Stimulated activated naive B cell treated with anti-CD40 and anti-IgM and Interleukin-4, amounts not matched to agents 10 μg/mL and 1 μg/mL and 100 μg/mL, for 72 hours (primary cell): ENCODE measurements at regions not wholly inside any gene's neighbourhood (a gene's known extent, or its start where the extent isn't known, plus 50 kb on each side); places are given as distances from the start of the nearest gene placed in this dataset.
"Not testable (repeated sequence)": the region's sequence is repeated elsewhere in the genome, so short reads cannot be mapped to it uniquely, and the experiment has no call there.

Experiments
- ATAC-seq, 2 donors: fragments of 150-1000 bp; cut with Tn5 transposase; replicated peaks; 2 replicates each; pipeline ENCODE4 v1.10.0; 2021; ENCODE audit warnings: moderate library complexity in 1 of 2
- DNase-seq: peaks from one replicate; pipeline ENCODE4 v3.0.0; 2021
- H3K27ac Mint-ChIP-seq: one replicate; pipeline ENCODE4 v1.8.0; 2022; ENCODE audit warnings: mild to moderate bottlenecking, mixed read lengths
- H3K27me3 Mint-ChIP-seq, 2 donors: one replicate each; pipeline ENCODE4 v1.8.0; 2022; ENCODE audit warnings: mixed read lengths in 2 of 2
- H3K36me3 Mint-ChIP-seq, 2 donors: one replicate each; pipeline ENCODE4 v1.8.0; 2022; ENCODE audit warnings: mixed read lengths in 2 of 2, mild to moderate bottlenecking in 1 of 2
- H3K4me1 Mint-ChIP-seq, 2 donors: one replicate each; pipeline ENCODE4 v1.8.0; 2022; ENCODE audit warnings: mixed read lengths in 2 of 2, mild to moderate bottlenecking in 1 of 2
- H3K4me3 Mint-ChIP-seq, 2 donors: one replicate each; pipeline ENCODE4 v1.8.0; 2022; ENCODE audit warnings: mild to moderate bottlenecking in 2 of 2, mixed read lengths in 2 of 2, moderate library complexity in 1 of 2
- H3K9me3 Mint-ChIP-seq, 2 donors: one replicate each; pipeline ENCODE4 v1.8.0; 2022; ENCODE audit warnings: mixed read lengths in 2 of 2, mild to moderate bottlenecking in 1 of 2

GRCh38 chrX:128000033-128000432 lies 52.2 kb downstream of the ACTRT1 start:
- not testable (repeated sequence) for H3K27me3 Mint-ChIP-seq, H3K4me3 Mint-ChIP-seq, H3K36me3 Mint-ChIP-seq, H3K27ac Mint-ChIP-seq, H3K9me3 Mint-ChIP-seq, DNase-seq, ATAC-seq, H3K4me1 Mint-ChIP-seq

GRCh38 chrX:127963696-127964095 lies 88.5 kb downstream of the ACTRT1 start:
- H3K4me1 Mint-ChIP-seq = no peaks in the 10 kb centered on the region
- peaks cover 5 to 6% of the 10 kb centered on the region in 2 donors for H3K9me3 Mint-ChIP-seq
- H3K27ac Mint-ChIP-seq = no peak overlapping the region
- DNase-seq = no peak
- no peaks in the 10 kb centered on the region for H3K27me3 Mint-ChIP-seq
- ATAC-seq = no peak
- H3K4me3 Mint-ChIP-seq = no peak overlapping the region
- no peaks in the 10 kb centered on the region for H3K36me3 Mint-ChIP-seq

- ATAC-seq (no peak), DNase-seq (no peak)
- no peak overlapping the region for H3K27ac Mint-ChIP-seq
- no peaks in the 10 kb centered on the region for H3K4me1 Mint-ChIP-seq
- H3K27me3 Mint-ChIP-seq = no peaks in the 10 kb centered on the region
- no peaks in the 10 kb centered on the region for H3K9me3 Mint-ChIP-seq
- H3K4me3 Mint-ChIP-seq = no peak overlapping the region
- H3K36me3 Mint-ChIP-seq = no peaks in the 10 kb centered on the region
Observed at GRCh38 chrX:127947450-127947849, 104.8 kb downstream of the ACTRT1 start.

- no peak overlapping the region for H3K27ac Mint-ChIP-seq
- H3K4me1 Mint-ChIP-seq = no peaks in the 10 kb centered on the region
- no peaks in the 10 kb centered on the region for H3K36me3 Mint-ChIP-seq
- no peak for ATAC-seq
- no peak overlapping the region for H3K4me3 Mint-ChIP-seq
- H3K27me3 Mint-ChIP-seq = no peaks in the 10 kb centered on the region
- DNase-seq = no peak
- no peaks in the 10 kb centered on the region for H3K9me3 Mint-ChIP-seq
Observed at GRCh38 chrX:127943571-127943970, 108.6 kb downstream of the ACTRT1 start.

GRCh38 chrX:127908384-127908783 lies 143.8 kb downstream of the ACTRT1 start:
- Mint-ChIP-seq H3K36me3 (no peaks in the 10 kb centered on the region), H3K9me3 (peaks cover 3 to 4% of the 10 kb centered on the region in 2 donors)

GRCh38 chrX:127888767-127889166 lies 163.4 kb downstream of the ACTRT1 start:
- Mint-ChIP-seq H3K27ac (no peak overlapping the region), H3K9me3 (peaks cover 2 to 6% of the 10 kb centered on the region in 2 donors), H3K4me3 (no peak overlapping the region), H3K27me3 (no peaks in the 10 kb centered on the region), H3K36me3 (no peaks in the 10 kb centered on the region), H3K4me1 (no peaks in the 10 kb centered on the region)
- DNase-seq (no peak), ATAC-seq (no peak)

More at GRCh38 chrX:127908384-127908783, 143.8 kb downstream of the ACTRT1 start:
- Mint-ChIP-seq H3K4me3 (no peak overlapping the region), H3K4me1 (no peaks in the 10 kb centered on the region), H3K27ac (no peak overlapping the region), H3K27me3 (no peaks in the 10 kb centered on the region)
- DNase-seq (no peak), ATAC-seq (no peak)

GRCh38 chrX:127884921-127885320 lies 167.3 kb downstream of the ACTRT1 start:
- Mint-ChIP-seq H3K4me1 (no peaks in the 10 kb centered on the region), H3K36me3 (no peaks in the 10 kb centered on the region)

GRCh38 chrX:127879585-127879984 lies 172.6 kb downstream of the ACTRT1 start:
- H3K36me3 Mint-ChIP-seq = no peaks in the 10 kb centered on the region
- no peaks in the 10 kb centered on the region for H3K27me3 Mint-ChIP-seq
- ATAC-seq = no peak
- H3K27ac Mint-ChIP-seq = no peak overlapping the region
- DNase-seq = no peak
- no peak overlapping the region for H3K4me3 Mint-ChIP-seq
- no peaks in the 10 kb centered on the region for H3K4me1 Mint-ChIP-seq
- no peaks in the 10 kb centered on the region for H3K9me3 Mint-ChIP-seq

More at GRCh38 chrX:127884921-127885320, 167.3 kb downstream of the ACTRT1 start:
- ATAC-seq = no peak
- H3K27me3 Mint-ChIP-seq = no peaks in the 10 kb centered on the region
- no peak for DNase-seq
- no peak overlapping the region for H3K27ac Mint-ChIP-seq
- H3K9me3 Mint-ChIP-seq = no peaks in the 10 kb centered on the region
- H3K4me3 Mint-ChIP-seq = no peak overlapping the region

GRCh38 chrX:127877318-127877717 lies 174.9 kb downstream of the ACTRT1 start:
- H3K27me3 Mint-ChIP-seq = no peaks in the 10 kb centered on the region
- DNase-seq (no peak), ATAC-seq (no peak)
- H3K27ac Mint-ChIP-seq = no peak overlapping the region
- H3K4me3 Mint-ChIP-seq = no peak overlapping the region
- no peaks in the 10 kb centered on the region for H3K9me3 Mint-ChIP-seq
- no peaks in the 10 kb centered on the region for H3K4me1 Mint-ChIP-seq
- no peaks in the 10 kb centered on the region for H3K36me3 Mint-ChIP-seq

- ATAC-seq = no peak
- no peaks in the 10 kb centered on the region for H3K27me3 Mint-ChIP-seq
- no peak overlapping the region for H3K27ac Mint-ChIP-seq
- H3K36me3 Mint-ChIP-seq = no peaks in the 10 kb centered on the region
- no peak for DNase-seq
- no peak overlapping the region for H3K4me3 Mint-ChIP-seq
- peaks cover 0 to 4% of the 10 kb centered on the region in 2 donors for H3K9me3 Mint-ChIP-seq
- H3K4me1 Mint-ChIP-seq = no peaks in the 10 kb centered on the region
Observed at GRCh38 chrX:127873637-127874036, 178.6 kb downstream of the ACTRT1 start.

- not testable (repeated sequence) for H3K36me3 Mint-ChIP-seq, DNase-seq, H3K27me3 Mint-ChIP-seq, H3K4me3 Mint-ChIP-seq, ATAC-seq, H3K4me1 Mint-ChIP-seq
- peaks cover 7 to 21% of the 10 kb centered on the region in 2 donors for H3K9me3 Mint-ChIP-seq
- H3K27ac Mint-ChIP-seq = peak overlapping the region; percentile 14
Observed at GRCh38 chrX:127866857-127867256, 185.3 kb downstream of the ACTRT1 start.

GRCh38 chrX:127861611-127862010 lies 190.6 kb downstream of the ACTRT1 start:
- H3K27me3 Mint-ChIP-seq = no peaks in the 10 kb centered on the region
- ATAC-seq (no peak), DNase-seq (no peak)
- H3K4me1 Mint-ChIP-seq = no peaks in the 10 kb centered on the region
- no peak overlapping the region for H3K4me3 Mint-ChIP-seq
- H3K9me3 Mint-ChIP-seq = peaks cover 2 to 21% of the 10 kb centered on the region in 2 donors
- H3K27ac Mint-ChIP-seq = no peak overlapping the region
- no peaks in the 10 kb centered on the region for H3K36me3 Mint-ChIP-seq
